Endothelial cell of umbilical vein (primary cell): ENCODE measurements at regions not wholly inside any gene's neighbourhood (a gene's known extent, or its start where the extent isn't known, plus 50 kb on each side); places are given as distances from the start of the nearest gene placed in this dataset.

ENCODE experiments used
- BruUV-seq: library from RNA; stranded (reverse); fragments of 400-500 nt; replicated peaks from 2 replicates; lab custom pipeline; 2021; lab: Mats Ljungman, UMichigan
- CTCF ChIA-PET: fragments of 300-600, 350-600 bp; sonication (Branson Sonifier 250); formaldehyde crosslinking; loops from one replicate; lab custom pipeline; 2021; ENCODE audit warnings: antibody characterized with exemption, inconsistent platforms; lab: Charles Lee
- POLR2A ChIA-PET: fragments of 300-600, 350-600 bp; sonication (Branson Sonifier 250); formaldehyde crosslinking; loops from one replicate; lab custom pipeline; 2021; ENCODE audit warnings: antibody characterized with exemption, inconsistent platforms; lab: Charles Lee
- DNase-seq: peaks from one replicate; pipeline ENCODE4 v3.0.0-alpha.2; 2011; ENCODE audit warnings: low read depth, low spot score
- FAIRE-seq: peaks from 2 replicates; lab custom pipeline; 2011; peaks lifted over from hg19 to GRCh38; lab: Jason Lieb, UNC
- H2AFZ ChIP-seq: 2 replicates; pipeline ENCODE4 v1.6.0; 2012; ENCODE audit warnings: low read depth, low read length, control low read depth, inconsistent platforms
- H3K27ac ChIP-seq: 2 replicates; pipeline ENCODE4 v1.5.1; 2011; ENCODE audit warnings: low read depth, mild to moderate bottlenecking, control low read depth, low read length, moderate library complexity; ENCODE audit not compliant: insufficient read depth
- H3K27me3 ChIP-seq, 2 experiments: 2 replicates each; pipeline versions ENCODE4 v1.6.0 to v1.6.1; 2011; ENCODE audit warnings: low read length in 2 of 2, mixed read lengths in 1 of 2; ENCODE audit not compliant: control insufficient read depth in 2 of 2, insufficient read depth in 2 of 2
- H3K36me3 ChIP-seq, 2 experiments: 2 replicates in 1 of 2; 3 replicates in 1 of 2; pipeline ENCODE4 v1.5.1; 2011; ENCODE audit warnings: low read length in 2 of 2, mild to moderate bottlenecking in 1 of 2, moderate library complexity in 1 of 2; ENCODE audit not compliant: control insufficient read depth in 2 of 2, insufficient read depth in 2 of 2; ENCODE audit errors: extremely low read depth in 1 of 2
- H3K4me1 ChIP-seq: 3 replicates; pipeline ENCODE4 v1.5.1; 2011; ENCODE audit warnings: mild to moderate bottlenecking, low read length; ENCODE audit not compliant: control insufficient read depth, insufficient read depth; ENCODE audit errors: extremely low read depth
- H3K4me2 ChIP-seq: 2 replicates; pipeline ENCODE4 v1.6.1; 2011; ENCODE audit warnings: low read length, control low read depth, mixed read lengths; ENCODE audit not compliant: insufficient read depth
- H3K4me3 ChIP-seq, 3 experiments: fragments of 200-600 bp in 1 of 3; sonication (generic), shearing (Covaris generic) in 1 of 3; replicated peaks in 1 of 3; 2 replicates each; pipeline ENCODE4 v1.5.1; 2011 to 2016; ENCODE audit warnings: control low read depth in 3 of 3, low read length in 3 of 3, mild to moderate bottlenecking in 2 of 3, inconsistent platforms in 1 of 3, low read depth in 1 of 3, moderate library complexity in 1 of 3; ENCODE audit not compliant: insufficient read depth in 1 of 3
- H3K79me2 ChIP-seq: 2 replicates; pipeline ENCODE4 v1.6.0; 2012; ENCODE audit warnings: low read length, inconsistent platforms; ENCODE audit not compliant: control insufficient read depth, insufficient read depth
- H3K9ac ChIP-seq: replicated peaks from 2 replicates; pipeline ENCODE3; 2011; ENCODE audit warnings: low read length, control low read depth; ENCODE audit not compliant: insufficient read depth; ENCODE audit errors: extremely low read depth
- H3K9me1 ChIP-seq: replicated peaks from 3 replicates; pipeline ENCODE4 v1.6.0; 2011; ENCODE audit warnings: mild to moderate bottlenecking, low read length; ENCODE audit not compliant: control insufficient read depth, insufficient read depth; ENCODE audit errors: extremely low read depth
- H3K9me3 ChIP-seq: replicated peaks from 2 replicates; pipeline ENCODE4 v1.5.1; 2012; ENCODE audit warnings: low read length, inconsistent platforms; ENCODE audit not compliant: control insufficient read depth, insufficient read depth
- H4K20me1 ChIP-seq: replicated peaks from 2 replicates; pipeline ENCODE3; 2011; ENCODE audit warnings: mild to moderate bottlenecking, low read length; ENCODE audit not compliant: control insufficient read depth, insufficient read depth; ENCODE audit errors: extremely low read depth
- CTCF ChIP-seq, 2 donors: IDR thresholded peaks; 1 replicate in 1 of 2; 2 replicates in 1 of 2; pipeline ENCODE4 v1.5.1; 2011; ENCODE audit warnings: low read length in 2 of 2, mild to moderate bottlenecking in 2 of 2, moderate library complexity in 2 of 2, control low read depth in 1 of 2, inconsistent platforms in 1 of 2, low read depth in 1 of 2; ENCODE audit not compliant: insufficient read depth in 1 of 2; ENCODE audit errors: extremely low read depth in 1 of 2
- EZH2 ChIP-seq: IDR thresholded peaks from 2 replicates; pipeline ENCODE4 v1.6.1; 2012; ENCODE audit warnings: borderline replicate concordance, low read depth, mild to moderate bottlenecking, moderate library complexity, low read length, inconsistent platforms; ENCODE audit not compliant: severe bottlenecking
- FOS ChIP-seq: IDR thresholded peaks from 2 replicates; pipeline ENCODE4 v1.6.1; 2011; ENCODE audit warnings: mild to moderate bottlenecking, low read length, moderate library complexity, borderline replicate concordance; ENCODE audit not compliant: insufficient read depth
- GATA2 ChIP-seq: IDR thresholded peaks from 2 replicates; pipeline ENCODE4 v1.7.0; 2011; ENCODE audit warnings: low read depth, mild to moderate bottlenecking, moderate library complexity, mixed read lengths, low read length; ENCODE audit not compliant: insufficient read length, insufficient read depth
- JUN ChIP-seq: IDR thresholded peaks from 2 replicates; pipeline ENCODE4 v1.6.1; 2011; ENCODE audit warnings: borderline replicate concordance, low read depth; ENCODE audit not compliant: insufficient read length, insufficient read depth
- MAX ChIP-seq: IDR thresholded peaks from 2 replicates; pipeline ENCODE4 v1.6.1; 2011; ENCODE audit not compliant: insufficient read depth, insufficient read length
- MYC ChIP-seq: IDR thresholded peaks from one replicate; pipeline ENCODE4 v1.6.1; 2011; ENCODE audit warnings: mild to moderate bottlenecking, low read depth, low read length
- POLR2A ChIP-seq: IDR thresholded peaks from 2 replicates; pipeline ENCODE4 v1.6.1; 2012; ENCODE audit warnings: low read depth, mild to moderate bottlenecking, control low read depth, low read length
- POLR2AphosphoS5 ChIP-seq: IDR thresholded peaks from 2 replicates; pipeline ENCODE4 v1.6.1; 2012; ENCODE audit warnings: low read depth, mild to moderate bottlenecking, control low read depth, low read length, moderate library complexity; ENCODE audit not compliant: insufficient read depth
- dilution Hi-C: fragments of 300-500 bp; cut with MboI; formaldehyde crosslinking; loops from one replicate; pipeline ENCODE4 v1.15.0; 2019; ENCODE audit warnings: low sequenced_read_pairs; ENCODE audit not compliant: extremely low pct_ligation_motif_present
- intact Hi-C: fragments of 100-400 bp; cut with micrococcal nuclease; formaldehyde crosslinking; loops from one replicate; pipeline ENCODE4 v1.10.0; 2022

GRCh38 chr1:178603926-178604325 is 91.0 kb downstream of the TEX35 start:
- TF ChIP-seq EZH2 = no peak
- TF ChIP-seq POLR2A = no peak
- no peak for TF ChIP-seq MYC
- no peak for TF ChIP-seq GATA2
- no peak for TF ChIP-seq MAX
- TF ChIP-seq FOS = no peak
- no peak for TF ChIP-seq JUN
- no peak for TF ChIP-seq POLR2AphosphoS5
- no peak for TF ChIP-seq CTCF (IDR thresholded peaks at IDR 0.05; ENCODE audit: extremely low read depth in 1 of 2, insufficient read depth in 1 of 2, low read depth in 1 of 2, low read length in 2 of 2)
- ChIA-PET POLR2A (no interaction called here), CTCF (interaction anchor here (0.9 to 1.6 kb wide), 3 partner anchors 8 to 149 kb away, joined by 3 to 4 read pairs (median 4); no protein-coding TSS in a partner anchor)
- DNase-seq (no peak), FAIRE-seq (no peak)
- Histone ChIP-seq H3K4me3 (no peak overlapping the region), H3K4me2 (no peak overlapping the region), H4K20me1 (no peaks in the 10 kb centered on the region), H3K9me3 (no peaks in the 10 kb centered on the region), H2AFZ (no peak overlapping the region), H3K27me3 (peaks cover 1 to 3% of the 10 kb centered on the region in 2 experiments), H3K9ac (no peak overlapping the region), H3K36me3 (no peaks in the 10 kb centered on the region), H3K79me2 (no peaks in the 10 kb centered on the region), H3K4me1 (no peaks in the 10 kb centered on the region), H3K9me1 (no peaks in the 10 kb centered on the region), H3K27ac (no peak overlapping the region)
- dilution Hi-C loops (no loop called here), intact Hi-C loops (no loop called here)
- BruUV-seq = no TSS peak
